Type B pancreatic cell (in vitro differentiated cells): ENCODE measurements at regions not wholly inside any gene's neighbourhood (a gene's known extent, or its start where the extent isn't known, plus 50 kb on each side); places are given as distances from the start of the nearest gene placed in this dataset.

Experiments
- DNase-seq: peaks from one replicate; pipeline ENCODE4 v3.0.0; 2021; ENCODE audit warnings: mixed read lengths; ENCODE audit not compliant: unreplicated experiment; ENCODE audit errors: extremely low spot score
- H3K27ac Mint-ChIP-seq: 2 replicates; pipeline ENCODE4 v1.8.0; 2021; ENCODE audit warnings: mild to moderate bottlenecking, mixed read lengths
- H3K27me3 Mint-ChIP-seq: 2 replicates; pipeline ENCODE4 v1.8.0; 2021; ENCODE audit warnings: mixed read lengths
- H3K36me3 Mint-ChIP-seq: 2 replicates; pipeline ENCODE4 v1.8.0; 2021; ENCODE audit warnings: mixed read lengths
- H3K4me1 Mint-ChIP-seq: one replicate; pipeline ENCODE4 v1.8.0; 2021; ENCODE audit warnings: mixed read lengths; ENCODE audit not compliant: unreplicated experiment
- H3K4me3 Mint-ChIP-seq: 2 replicates; pipeline ENCODE4 v1.8.0; 2021; ENCODE audit warnings: mild to moderate bottlenecking, mixed read lengths
- H3K9me3 Mint-ChIP-seq: 2 replicates; pipeline ENCODE4 v1.8.0; 2021; ENCODE audit warnings: mixed read lengths
- TF ChIP-seq, protein P1 (sequence below): fragments of 200-600 bp; sonication (generic); conservative IDR thresholded peaks from 2 replicates; pipeline ENCODE4 v1.5.0; 2021; ENCODE audit warnings: antibody characterized with exemption, mild to moderate bottlenecking

DNA sequence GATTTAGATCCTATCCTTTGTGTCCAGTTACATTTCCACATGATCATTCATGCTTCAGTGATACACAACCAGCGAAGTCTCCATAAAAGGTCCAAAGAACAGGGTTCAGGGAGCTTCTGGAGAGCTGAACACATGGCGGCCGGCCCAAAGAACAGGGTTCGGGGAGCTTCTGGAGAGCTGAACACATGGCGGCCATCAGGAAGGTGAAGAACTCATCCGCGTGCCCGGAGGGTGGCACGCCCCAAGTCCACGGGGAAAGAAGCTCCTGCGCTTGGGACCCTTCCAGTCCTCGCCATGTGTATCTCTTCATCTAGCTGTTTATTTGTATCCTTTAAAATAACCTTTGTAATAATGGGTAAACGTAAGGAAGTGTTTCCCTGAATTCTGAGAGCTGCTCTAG is 91.9 kb upstream of the FLRT2 start:
- TF ChIP-seq, protein P1, sequence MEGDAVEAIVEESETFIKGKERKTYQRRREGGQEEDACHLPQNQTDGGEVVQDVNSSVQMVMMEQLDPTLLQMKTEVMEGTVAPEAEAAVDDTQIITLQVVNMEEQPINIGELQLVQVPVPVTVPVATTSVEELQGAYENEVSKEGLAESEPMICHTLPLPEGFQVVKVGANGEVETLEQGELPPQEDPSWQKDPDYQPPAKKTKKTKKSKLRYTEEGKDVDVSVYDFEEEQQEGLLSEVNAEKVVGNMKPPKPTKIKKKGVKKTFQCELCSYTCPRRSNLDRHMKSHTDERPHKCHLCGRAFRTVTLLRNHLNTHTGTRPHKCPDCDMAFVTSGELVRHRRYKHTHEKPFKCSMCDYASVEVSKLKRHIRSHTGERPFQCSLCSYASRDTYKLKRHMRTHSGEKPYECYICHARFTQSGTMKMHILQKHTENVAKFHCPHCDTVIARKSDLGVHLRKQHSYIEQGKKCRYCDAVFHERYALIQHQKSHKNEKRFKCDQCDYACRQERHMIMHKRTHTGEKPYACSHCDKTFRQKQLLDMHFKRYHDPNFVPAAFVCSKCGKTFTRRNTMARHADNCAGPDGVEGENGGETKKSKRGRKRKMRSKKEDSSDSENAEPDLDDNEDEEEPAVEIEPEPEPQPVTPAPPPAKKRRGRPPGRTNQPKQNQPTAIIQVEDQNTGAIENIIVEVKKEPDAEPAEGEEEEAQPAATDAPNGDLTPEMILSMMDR = no peak
- H3K27ac Mint-ChIP-seq = no peak overlapping the region
- H3K27me3 Mint-ChIP-seq = peaks cover 3% of the 10 kb centered on the region
- DNase-seq = no peak
- H3K9me3 Mint-ChIP-seq = peaks cover 11% of the 10 kb centered on the region
- no peak overlapping the region for H3K4me3 Mint-ChIP-seq
- H3K36me3 Mint-ChIP-seq = no peaks in the 10 kb centered on the region
- no peaks in the 10 kb centered on the region for H3K4me1 Mint-ChIP-seq

DNA sequence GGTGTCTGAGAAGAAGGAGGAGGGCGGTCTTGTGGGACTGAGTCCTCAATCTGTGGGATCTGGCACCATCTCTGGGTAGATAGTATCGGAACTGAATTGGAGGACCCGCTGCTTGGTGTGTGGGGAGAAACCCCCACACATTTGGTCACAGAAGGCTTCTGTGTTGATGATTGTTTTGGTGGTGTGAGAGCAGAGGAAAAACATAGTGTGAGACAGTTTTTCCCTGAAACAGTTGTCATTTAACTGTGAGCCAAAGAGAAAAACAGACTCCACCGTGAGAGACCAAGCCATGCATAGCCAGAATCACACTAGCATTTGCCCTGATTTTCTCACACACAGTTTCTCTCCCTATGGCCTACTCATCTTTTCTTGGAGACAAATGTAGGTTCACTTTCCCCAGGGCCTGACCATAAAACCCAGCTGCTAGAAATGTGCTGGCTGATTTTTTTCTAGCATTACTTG is 91.4 kb upstream of the FLRT2 start:
- no peak for DNase-seq
- Mint-ChIP-seq H3K4me1 (no peaks in the 10 kb centered on the region), H3K9me3 (peaks cover 11% of the 10 kb centered on the region), H3K27ac (no peak overlapping the region), H3K36me3 (no peaks in the 10 kb centered on the region), H3K27me3 (peaks cover 3% of the 10 kb centered on the region), H3K4me3 (no peak overlapping the region)
- TF ChIP-seq, protein P1 = no peak

DNA sequence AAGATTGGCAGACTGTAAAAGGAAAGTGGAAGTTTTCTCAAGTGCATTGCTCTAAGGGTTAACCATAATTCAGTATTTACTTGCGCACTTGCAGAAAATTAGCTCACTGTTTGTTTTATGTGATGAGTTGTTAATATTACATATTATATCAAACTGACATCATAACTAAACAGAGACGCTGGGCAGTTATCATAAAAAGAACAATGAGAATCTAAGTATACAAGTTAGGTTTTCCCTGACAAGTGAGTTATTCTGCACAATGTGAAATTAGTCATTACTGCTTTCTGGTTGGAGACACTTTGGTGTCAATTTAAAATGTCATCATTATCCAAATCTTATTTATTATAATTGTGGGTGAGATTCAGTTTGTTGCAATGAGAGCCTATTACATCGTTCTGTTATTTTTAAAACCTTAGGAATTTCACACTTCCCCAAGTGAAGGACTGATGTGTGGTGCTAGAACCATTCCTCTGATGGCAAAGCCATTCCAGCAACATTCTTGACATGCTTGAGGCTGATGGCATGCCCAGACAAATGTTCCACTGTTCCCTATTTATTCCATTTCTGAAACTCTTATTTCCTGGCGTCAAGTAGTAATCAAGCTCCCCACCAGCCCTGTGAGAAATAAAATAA is 90.1 kb upstream of the FLRT2 start:
- Mint-ChIP-seq H3K27me3 (no peaks in the 10 kb centered on the region), H3K9me3 (peaks cover 10% of the 10 kb centered on the region), H3K4me1 (peaks cover 2% of the 10 kb centered on the region), H3K36me3 (no peaks in the 10 kb centered on the region), H3K4me3 (no peak overlapping the region), H3K27ac (no peak overlapping the region)
- TF ChIP-seq, protein P1 = no peak
- no peak for DNase-seq

DNA sequence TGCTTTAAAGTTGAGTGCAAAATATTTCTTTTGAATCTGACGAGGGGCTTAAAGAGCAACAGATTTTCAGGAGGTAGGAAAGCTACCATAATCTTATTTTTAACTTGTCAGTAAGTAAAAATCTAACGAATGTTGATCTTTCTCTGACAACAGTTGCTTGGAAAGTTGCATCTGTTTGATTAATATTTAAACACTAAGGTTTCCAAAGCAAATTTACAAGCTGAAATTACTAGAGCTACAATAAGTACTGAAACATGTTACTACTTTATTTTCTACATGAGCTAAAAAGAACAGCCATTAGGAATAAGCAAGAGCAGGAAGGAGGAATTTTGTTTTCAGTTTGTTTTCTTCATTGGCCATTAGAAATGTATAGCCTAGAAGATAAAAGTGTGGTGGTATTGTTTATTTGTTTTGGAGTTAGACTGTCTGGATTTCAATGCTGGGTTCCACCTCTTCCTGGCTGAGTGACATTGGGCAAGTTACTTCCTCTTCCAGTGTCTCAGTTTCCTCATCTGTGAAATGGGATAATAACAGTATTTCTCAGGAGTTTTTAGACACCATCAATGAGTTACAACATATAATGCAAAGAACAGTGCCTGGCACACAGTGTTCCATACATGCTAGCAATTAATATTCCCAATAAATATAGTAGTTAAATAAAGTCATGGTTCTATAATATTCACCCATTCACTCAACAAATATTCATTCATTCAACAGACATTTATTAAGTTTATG is 87.9 kb upstream of the FLRT2 start:
- H3K27me3 Mint-ChIP-seq = no peaks in the 10 kb centered on the region
- peaks cover 12% of the 10 kb centered on the region for H3K9me3 Mint-ChIP-seq
- H3K36me3 Mint-ChIP-seq = no peaks in the 10 kb centered on the region
- DNase-seq = no peak
- no peak overlapping the region for H3K27ac Mint-ChIP-seq
- TF ChIP-seq, protein P1 = no peak
- H3K4me3 Mint-ChIP-seq = no peak overlapping the region
- H3K4me1 Mint-ChIP-seq = peaks cover 5% of the 10 kb centered on the region

DNA sequence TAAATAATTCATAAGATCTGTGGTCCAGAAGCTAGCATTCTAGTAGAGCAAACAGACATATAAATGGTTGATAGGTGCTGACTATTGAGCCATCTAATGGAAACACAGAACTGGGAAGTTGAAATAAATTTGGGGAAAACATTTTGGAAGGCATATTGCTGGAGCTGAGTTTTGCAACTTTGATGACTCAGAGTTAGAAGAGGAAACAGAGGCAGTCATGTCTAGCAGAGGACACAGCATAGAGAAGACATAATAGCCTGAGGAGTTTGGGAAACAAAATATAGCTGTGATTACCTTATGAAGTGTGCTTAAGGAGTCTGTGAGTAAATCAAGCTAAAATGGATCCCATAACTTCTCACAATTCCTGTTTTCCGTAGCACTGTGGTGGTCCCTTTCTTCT is 86.9 kb upstream of the FLRT2 start:
- H3K27ac Mint-ChIP-seq = no peak overlapping the region
- no peak overlapping the region for H3K4me3 Mint-ChIP-seq
- peaks cover 6% of the 10 kb centered on the region for H3K9me3 Mint-ChIP-seq
- H3K36me3 Mint-ChIP-seq = no peaks in the 10 kb centered on the region
- TF ChIP-seq, protein P1 = no peak
- no peak for DNase-seq
- H3K4me1 Mint-ChIP-seq = peaks cover 5% of the 10 kb centered on the region
- no peaks in the 10 kb centered on the region for H3K27me3 Mint-ChIP-seq
